ENCODE measurements at regions not wholly inside any gene's neighbourhood (a gene's known extent, or its start where the extent isn't known, plus 50 kb on each side); places are given as distances from the start of the nearest gene placed in this dataset.
"Not testable (repeated sequence)": the region's sequence is repeated elsewhere in the genome, so short reads cannot be mapped to it uniquely, and the experiment has no call there.

DNA sequence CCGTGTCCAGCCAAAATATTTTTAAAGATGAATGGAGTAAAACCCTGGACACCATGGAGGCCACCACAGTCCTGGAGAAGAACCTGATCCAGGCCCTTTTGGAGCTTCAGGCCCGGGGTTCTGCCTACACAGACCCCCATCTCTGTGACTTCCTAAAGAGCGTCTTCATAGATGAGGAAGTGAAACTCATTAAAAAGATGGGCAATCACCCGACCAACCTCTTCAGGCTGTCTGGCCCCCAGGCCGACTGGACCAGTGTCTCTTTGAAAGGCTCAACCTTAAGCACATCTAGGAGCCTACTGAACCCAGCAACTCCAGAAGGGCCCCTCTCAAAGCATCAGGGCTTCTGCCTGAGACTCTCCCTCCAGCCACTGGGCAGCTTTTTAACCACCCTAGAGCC lies 107.9 kb upstream of the FAM174B start:
- DNase-seq, result no peak

- DNase-seq, result not testable (repeated sequence)
Observed at GRCh38 chr15:92768131-92768530, 112.6 kb upstream of the FAM174B start.

GRCh38 chr15:92770641-92771040 lies 115.1 kb upstream of the FAM174B start:
- no peak for DNase-seq

DNA sequence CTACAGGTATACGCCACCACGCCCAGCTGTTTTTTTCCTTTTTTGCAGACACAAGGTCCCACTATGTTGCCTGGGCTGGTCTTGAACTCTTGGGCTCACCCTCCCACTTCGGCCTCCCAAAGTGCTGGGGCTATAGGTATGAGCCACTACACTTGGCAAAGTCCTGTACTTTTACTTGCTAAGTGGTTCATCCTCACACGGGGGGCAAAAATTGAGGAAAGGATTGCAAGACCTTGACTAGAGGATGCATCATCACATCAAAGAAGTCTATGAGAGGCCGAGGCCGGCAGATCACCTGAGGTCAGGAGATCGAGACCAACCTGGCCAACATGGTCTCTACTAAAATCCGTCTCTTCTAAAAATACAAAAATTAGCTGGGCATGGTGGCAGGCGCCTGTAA lies 116.5 kb upstream of the FAM174B start:
- DNase-seq, result no peak

GRCh38 chr15:92772626-92773244 lies 117.2 kb upstream of the FAM174B start:
- no peak for DNase-seq

GRCh38 chr15:92773340-92773739 lies 117.8 kb upstream of the FAM174B start:
- no peak for DNase-seq

GRCh38 chr15:92779874-92780273 lies 120.2 kb upstream of the CHD2 start:
- no peak for DNase-seq

- DNase-seq, result peak; percentile 91
Observed at GRCh38 chr15:92780843-92781242, 119.3 kb upstream of the CHD2 start.

- no peak for DNase-seq
Observed at GRCh38 chr15:92781925-92782453, 118.1 kb upstream of the CHD2 start.

GRCh38 chr15:92787116-92787515 lies 113.0 kb upstream of the CHD2 start:
- no peak for DNase-seq

DNA sequence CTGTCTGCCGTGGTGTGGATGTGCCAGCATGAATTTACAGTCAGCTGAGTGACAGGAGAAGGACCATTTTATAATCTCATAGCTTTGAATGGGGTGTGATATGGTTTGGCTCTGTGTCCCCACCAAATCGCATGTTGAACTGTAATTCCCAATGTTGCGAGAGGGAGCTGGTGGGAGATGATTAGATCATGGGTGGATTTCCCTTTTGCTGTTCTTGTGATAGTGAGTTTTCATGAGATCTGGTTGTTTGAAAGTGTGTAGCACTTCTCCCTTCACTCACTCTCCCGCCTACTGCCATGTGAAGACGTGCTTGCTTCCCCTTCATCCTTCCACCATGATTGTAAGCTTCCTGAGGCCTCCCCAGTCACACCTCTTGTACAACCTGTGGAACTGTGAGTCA lies 111.9 kb upstream of the CHD2 start:
- no peak for DNase-seq

DNA sequence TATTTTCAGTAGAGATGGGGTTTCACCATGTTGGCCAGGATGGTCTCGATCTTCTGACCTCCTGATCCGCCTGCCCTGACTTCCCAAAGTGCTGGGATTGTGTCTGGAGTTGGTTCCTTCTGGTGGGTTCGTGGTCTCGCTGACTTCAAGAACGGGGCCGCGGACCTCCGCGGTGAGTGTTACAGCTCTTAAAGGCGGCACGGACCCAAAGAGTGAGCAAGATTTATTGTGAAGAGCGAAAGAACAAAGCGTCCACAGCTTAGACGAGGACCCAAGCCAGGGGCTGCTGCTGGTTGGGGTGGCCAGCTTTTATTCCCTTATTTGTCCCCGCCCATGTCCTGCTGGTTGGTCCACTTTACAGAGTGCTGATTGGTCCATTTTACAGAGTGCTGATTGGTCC lies 111.3 kb upstream of the CHD2 start:
- not testable (repeated sequence) for DNase-seq

GRCh38 chr15:92796161-92796611 lies 103.9 kb upstream of the CHD2 start:
- no peak for DNase-seq

DNA sequence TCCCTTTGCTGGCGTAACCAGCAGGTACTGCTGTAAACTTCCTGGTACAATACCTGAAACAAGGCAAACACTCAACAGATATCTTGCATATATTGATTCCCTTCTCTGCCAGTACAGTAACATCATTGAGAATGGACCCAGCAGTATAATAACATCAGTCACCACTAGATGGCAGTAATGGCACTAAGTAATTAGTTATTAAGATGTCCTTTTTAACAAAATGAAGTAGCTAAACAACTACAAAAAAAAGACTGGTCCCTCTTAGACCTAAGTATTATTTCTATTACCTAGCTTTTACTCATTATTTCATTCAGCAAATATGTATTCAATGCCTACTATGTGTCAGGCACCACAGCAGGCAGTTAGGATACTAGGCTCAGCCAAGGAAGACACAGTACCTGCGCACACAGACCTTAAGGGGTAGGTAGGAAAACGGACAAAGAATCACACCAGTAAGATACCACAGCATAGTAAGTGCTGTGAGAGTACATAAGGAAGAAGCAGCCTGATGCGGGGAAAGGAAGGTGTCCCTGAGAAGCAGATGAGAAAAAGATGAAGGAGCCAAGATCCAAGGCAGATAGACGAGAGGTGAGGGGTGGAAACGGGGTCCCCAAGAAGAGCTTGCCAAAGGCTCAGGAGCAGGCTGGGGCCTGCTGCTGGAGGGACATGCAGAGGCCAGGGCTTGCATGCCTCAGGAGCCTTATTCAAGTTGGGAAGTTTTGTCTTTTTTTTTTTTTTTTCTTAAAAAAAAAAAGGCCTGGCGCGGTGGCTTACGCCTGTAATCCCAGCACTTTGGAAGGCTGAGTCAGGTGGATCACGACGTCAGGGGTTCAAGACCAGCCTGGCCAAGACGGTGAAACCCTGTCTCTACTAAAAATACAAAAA lies 102.7 kb upstream of the CHD2 start:
- DNase-seq, result peak; percentile 75

DNA sequence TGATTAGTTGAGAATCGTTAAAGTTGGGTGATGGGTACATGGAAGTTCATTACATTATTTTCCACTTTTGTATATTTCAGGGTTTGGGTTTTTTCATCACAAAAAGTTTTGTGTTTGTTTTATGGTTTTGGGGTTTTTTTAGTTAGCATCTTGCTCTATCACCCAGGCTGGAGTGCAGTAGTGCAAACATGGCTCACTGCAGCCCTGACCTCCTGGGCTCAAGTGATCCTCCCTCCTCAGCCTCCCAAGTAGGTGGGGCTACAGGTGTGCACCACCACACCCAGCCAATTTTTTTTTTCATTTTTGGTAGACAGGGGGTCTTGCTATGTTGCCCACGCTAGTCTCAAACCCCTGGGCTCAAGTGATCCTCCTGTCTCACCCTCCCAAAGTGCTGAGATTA lies 100.1 kb upstream of the CHD2 start:
- DNase-seq, result no peak

DNA sequence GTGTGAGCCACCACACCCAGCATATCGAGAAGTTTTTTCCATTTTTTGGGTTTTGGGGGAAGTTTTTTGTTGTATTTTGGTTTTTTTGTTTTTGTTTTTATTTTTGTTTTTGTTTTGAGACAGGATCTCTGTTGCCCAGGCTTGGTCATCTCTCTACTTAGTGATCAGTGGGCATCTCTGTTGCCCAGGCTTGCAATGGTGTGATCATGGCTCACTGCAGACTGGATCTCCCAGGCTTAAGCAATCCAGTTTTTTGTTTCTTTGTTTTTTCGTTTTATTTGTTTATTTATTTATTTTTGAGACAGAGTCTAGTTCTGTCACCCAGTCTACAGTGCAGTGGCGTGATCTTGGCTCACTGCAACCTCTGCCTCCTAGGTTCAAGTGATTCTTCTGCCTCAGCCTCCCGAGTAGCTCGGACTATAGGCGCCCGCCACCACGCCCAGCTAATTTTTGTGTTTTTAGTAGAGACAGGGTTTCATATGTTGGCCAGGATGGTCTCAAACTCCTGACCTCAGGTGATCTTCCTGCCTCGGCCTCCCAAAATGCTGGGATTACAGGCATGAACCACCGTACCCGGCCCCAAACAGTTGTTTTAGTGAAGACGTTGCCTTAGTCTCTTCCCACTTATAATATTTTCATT lies 99.6 kb upstream of the CHD2 start:
- DNase-seq, result not testable (repeated sequence)

- not testable (repeated sequence) for DNase-seq
Observed at GRCh38 chr15:92801056-92801773, 98.9 kb upstream of the CHD2 start.

DNA sequence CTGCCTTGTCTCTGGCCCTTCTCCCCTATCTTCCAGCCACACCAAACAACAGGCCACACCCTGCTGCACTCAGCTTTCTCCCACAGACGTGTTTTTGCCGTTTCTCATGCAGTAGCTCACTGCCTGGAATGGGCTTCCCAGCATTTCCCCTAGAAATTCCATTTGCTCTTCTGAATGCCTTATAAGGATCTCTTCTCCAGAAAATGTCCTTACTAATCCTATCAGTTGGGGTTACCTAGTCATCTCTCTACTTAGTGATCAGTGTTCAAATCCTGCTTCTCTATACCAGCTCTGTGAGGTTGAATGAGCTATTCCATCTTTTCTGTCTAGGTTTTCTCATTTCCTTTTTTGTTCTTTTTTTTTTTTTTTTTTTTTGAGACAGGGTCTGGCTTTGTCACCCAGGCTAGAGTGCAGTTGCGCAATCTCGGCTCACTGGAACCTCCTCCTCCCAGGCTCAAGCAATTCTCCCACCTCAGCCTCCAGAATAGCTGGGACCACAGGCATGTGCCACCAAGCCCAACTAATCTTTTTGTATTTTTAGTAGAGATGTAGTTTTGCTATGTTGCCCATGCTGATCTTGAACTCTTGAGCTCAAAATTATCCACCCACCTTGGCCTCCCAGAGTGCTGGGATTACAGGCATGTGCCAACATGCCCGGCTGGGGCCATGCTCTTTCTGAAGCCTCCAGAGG lies 98.2 kb upstream of the CHD2 start:
- DNase-seq, result no peak

- DNase-seq, result no peak
Observed at GRCh38 chr15:92803536-92803851, 96.6 kb upstream of the CHD2 start.

DNA sequence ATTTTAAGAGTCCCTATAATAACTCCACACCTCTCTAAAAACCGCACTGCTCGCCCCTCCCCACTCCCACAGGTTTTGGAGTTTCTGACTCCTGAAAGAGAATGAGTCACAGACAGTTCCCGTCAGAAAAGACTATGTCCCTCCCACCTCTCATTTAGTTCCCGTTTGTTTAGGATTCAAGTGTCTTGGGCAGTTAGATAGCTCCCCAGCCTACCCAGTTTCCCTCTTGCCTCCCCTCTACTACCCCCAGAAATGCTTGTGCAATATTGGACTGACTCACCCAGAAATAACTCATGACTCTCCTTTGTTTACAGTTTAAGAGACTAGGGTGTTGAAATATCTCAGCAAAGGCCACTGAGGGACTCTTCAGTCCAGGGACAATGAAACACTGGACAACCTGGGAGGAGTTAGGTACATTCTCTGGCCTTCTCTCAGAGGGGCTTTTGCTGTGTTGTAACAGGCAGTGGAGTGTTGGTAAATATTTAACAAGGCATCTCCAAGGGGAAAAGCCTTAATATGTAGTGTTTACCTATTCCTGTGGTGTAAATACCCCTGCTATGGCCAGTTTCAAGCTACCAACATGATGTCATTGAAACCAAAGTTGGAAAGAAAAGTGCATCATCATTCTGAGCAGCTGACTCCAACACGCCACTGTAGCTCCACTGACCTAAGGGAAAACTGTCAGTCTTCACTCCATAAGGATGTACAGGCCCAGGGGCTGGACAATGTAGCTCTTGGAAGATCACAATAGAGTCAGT lies 96.1 kb upstream of the CHD2 start:
- DNase-seq, result no peak

GRCh38 chr15:92804610-92804936 lies 95.6 kb upstream of the CHD2 start:
- DNase-seq, result not testable (repeated sequence)
